GM19328 (cell line): ENCODE measurements at regions not wholly inside any gene's neighbourhood (a gene's known extent, or its start where the extent isn't known, plus 50 kb on each side); places are given as distances from the start of the nearest gene placed in this dataset.

Experiments used
- ATAC-seq: cut with Tn5 transposase; IDR thresholded peaks from one replicate; pipeline ENCODE4 v1.9.1; 2021; ENCODE audit warnings: mild to moderate bottlenecking, moderate library complexity; ENCODE audit not compliant: unreplicated experiment

DNA sequence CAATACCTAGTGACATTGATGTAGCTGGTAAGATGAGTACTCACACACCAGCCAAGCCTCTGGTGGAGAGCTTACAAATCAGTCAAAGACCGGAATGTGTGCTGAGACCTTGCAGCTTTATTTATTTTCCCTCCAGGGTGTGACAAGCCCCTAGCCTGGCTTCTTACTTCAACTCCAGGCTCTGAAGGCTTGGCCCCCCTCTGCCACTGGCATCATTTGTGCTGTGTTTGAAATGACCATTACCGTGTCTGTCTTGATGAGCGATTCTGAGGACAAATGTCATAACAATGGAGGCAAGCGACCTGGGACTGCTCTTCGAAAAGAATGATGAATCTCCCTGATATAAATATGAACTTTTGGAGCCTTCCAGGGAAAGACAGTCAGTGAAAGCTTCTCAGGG lies 749.9 kb upstream of the HS6ST1 start:
- no peak for ATAC-seq

DNA sequence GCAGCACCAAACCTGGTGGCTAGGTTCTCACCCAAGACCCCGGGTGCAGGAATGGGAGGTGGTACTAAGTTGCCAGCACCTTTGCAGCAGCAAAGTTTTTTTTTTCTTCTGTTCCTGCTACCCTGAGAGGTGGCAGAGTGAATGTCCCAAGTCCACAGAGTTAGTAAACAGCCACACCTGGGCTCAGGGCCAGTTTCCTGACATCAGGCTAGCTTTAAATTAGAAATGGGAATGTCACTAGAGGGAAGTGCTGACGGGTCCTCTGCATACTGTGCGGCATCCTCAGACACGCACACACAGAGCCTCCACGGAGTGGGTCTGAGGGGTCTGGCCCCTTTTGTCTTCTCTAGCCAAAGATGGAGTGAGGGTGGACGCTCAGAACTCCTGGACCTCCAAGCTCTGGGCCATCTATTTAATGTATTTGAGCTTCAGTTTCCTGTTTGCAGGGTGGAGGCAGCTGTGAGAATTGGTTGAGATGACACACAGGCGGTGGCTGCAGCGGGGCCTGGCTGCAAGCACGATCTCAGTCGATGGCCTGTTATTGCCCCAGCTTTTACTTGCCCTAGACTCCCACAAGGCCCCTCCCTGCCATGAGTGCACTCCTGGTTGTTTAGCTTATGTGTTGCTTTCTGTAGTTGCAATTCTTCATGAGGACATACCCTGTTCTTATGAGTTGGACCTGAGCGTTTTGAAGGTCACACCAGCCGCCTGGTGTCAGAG lies 751.4 kb upstream of the HS6ST1 start:
- no peak for ATAC-seq

GRCh38 chr2:129070663-129071062 lies 752.0 kb upstream of the HS6ST1 start:
- ATAC-seq, result no peak

GRCh38 chr2:129071531-129071930 lies 752.9 kb upstream of the HS6ST1 start:
- no peak for ATAC-seq

DNA sequence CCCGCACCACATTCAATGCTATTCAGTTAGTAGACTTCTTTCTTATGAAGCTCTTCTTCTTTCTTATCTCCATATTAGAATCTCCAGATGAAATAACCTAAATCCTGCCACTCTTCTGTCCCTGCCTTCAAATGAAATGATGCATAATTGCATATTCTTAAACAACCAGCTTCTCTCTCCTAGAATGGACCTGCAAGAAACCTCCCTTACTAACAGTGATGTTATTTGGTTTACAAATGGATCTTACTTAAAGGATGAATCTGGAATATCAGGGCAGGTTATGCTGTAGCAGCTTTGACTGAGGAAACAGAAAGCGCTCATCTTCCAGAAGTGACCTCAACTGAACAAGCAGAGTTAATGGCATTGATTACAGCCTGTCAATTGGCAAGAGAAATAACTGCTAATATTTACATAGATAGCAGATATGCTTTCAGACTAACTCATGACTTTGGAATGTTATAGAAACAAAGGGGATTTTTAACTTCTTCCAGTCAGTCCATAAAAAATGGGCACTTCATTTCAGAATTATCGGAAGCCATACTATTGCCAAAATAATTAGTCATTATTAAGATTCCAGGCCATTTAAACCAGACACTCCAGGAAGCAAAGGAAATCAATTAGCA lies 755.7 kb upstream of the HS6ST1 start:
- no peak for ATAC-seq

GRCh38 chr2:129078548-129078947 lies 759.9 kb upstream of the HS6ST1 start:
- no peak for ATAC-seq

- no peak for ATAC-seq
These were observed 762.2 kb upstream of the HS6ST1 start for GRCh38 chr2:129080715-129081476.

DNA sequence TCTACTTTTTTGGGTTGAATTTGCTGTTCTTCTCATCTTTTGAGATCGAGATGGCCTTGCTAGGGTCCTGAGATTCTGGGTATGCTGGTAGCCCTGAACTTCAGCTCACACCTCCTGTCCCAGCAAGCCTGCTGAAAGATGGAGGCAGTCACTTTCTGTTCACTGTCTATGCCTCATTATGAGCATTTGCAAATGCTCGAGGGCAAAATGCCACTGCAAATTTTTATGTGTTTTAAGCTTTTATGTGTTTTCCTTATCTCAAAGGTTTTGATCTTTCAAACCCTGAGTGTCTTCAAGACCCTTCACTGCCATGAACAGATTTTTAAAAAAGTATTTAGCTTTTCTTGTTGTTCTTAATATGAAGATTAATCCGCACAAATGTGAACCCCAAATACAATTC lies 766.7 kb upstream of the HS6ST1 start:
- ATAC-seq, result no peak

GRCh38 chr2:129087133-129087813 lies 768.6 kb upstream of the HS6ST1 start:
- ATAC-seq, result no peak

DNA sequence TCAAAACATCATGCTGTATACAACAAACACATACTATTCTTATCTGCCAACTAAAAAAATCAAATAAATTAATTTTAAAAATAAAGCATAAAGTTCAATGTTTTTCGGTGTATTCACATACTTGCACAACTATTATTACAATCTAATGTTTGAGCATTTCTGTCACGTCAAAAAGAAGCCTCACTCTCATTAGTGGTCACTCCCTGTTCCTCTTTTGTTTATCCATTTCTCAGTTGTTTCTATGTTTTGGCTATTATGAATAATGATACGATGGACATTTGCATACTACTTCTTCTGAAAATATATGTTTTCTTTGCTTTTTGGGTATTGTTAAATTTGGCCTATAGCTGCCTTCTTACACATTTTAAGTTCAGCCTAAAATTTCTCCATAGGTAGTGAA lies 773.0 kb upstream of the HS6ST1 start:
- no peak for ATAC-seq

DNA sequence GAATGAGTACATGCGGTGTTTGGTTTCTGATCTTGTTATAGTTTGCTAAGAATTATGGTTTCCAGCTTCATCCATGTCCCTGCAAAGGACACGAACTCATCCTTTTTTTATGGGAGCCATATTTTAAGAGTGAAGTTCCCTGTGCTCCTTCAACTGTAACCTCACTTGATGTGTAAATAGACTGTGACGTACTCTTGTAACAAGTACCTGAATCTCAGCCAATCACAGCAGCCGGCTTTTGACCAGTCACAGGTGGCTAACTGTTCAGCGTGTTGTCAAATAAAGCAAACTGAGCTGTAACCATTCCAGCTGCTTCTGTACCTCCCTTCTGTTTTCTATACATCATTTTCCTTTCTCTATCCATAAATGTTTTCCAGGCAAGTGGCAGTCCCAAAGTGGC lies 774.3 kb upstream of the HS6ST1 start:
- ATAC-seq, result no peak

- no peak for ATAC-seq
These were observed 782.5 kb upstream of the HS6ST1 start for GRCh38 chr2:129101186-129101585.

GRCh38 chr2:129103936-129104878 lies 785.5 kb upstream of the HS6ST1 start:
- ATAC-seq, result no peak

DNA sequence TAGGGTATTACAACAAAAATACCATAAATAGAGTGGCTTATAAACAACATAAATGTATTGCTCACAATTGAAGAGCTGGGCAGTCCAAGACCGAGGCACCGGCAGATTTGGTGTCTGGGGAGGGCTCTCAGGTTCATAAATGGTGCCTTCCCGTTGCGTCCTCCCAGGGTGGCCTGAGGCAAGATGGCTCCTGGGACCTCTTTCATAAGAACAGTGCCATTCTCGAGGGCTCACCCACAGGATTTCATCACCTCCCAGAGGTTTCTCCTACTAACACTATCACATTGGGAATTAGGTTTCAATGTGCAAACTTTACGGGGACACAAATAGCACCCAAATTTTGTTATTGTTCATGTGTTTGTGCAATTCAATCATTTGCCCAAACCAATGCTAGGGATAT lies 793.5 kb upstream of the HS6ST1 start:
- no peak for ATAC-seq

GRCh38 chr2:129113776-129114175 lies 795.1 kb upstream of the HS6ST1 start:
- ATAC-seq, result no peak

DNA sequence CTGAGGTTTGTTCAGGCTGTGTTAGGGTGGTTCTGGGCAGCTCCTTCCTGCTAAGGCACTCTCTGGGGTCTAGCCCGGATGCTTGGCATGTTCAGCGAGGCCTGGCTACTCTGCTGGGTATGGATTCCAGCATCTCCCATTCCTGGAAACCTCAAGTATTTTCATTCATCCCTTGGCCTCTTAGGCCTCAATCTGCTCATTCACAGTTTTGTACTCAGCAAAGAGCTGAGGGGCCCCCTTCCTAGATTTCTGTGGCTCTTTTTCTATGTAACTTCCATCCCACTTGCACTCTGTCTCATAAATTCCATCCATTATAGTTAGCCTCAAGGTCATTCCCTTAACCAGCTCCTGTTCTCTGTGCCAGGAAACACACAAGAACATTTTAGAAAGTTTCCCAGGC lies 798.8 kb upstream of the HS6ST1 start:
- ATAC-seq, result no peak

GRCh38 chr2:129118296-129118695 lies 799.6 kb upstream of the HS6ST1 start:
- no peak for ATAC-seq

DNA sequence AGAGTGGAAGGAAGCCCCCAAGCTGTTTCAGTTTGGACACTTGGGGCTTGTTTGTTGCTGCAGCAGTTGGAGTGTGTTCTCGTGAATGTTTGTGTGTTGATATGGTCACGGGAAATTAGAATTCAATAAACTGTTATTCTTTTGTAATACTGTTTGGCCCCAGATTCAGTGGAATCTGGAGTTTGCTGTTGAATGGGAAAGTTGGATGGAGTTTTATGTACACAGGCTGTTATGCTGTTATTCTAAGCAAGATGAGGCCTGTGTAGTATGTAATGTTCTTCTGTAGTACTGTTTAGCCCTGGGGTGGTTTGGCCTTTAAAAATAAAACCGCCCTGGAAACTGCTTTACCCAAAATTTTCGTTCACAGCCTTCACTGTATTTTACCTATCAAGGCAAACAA lies 810.4 kb upstream of the HS6ST1 start:
- ATAC-seq, result no peak

DNA sequence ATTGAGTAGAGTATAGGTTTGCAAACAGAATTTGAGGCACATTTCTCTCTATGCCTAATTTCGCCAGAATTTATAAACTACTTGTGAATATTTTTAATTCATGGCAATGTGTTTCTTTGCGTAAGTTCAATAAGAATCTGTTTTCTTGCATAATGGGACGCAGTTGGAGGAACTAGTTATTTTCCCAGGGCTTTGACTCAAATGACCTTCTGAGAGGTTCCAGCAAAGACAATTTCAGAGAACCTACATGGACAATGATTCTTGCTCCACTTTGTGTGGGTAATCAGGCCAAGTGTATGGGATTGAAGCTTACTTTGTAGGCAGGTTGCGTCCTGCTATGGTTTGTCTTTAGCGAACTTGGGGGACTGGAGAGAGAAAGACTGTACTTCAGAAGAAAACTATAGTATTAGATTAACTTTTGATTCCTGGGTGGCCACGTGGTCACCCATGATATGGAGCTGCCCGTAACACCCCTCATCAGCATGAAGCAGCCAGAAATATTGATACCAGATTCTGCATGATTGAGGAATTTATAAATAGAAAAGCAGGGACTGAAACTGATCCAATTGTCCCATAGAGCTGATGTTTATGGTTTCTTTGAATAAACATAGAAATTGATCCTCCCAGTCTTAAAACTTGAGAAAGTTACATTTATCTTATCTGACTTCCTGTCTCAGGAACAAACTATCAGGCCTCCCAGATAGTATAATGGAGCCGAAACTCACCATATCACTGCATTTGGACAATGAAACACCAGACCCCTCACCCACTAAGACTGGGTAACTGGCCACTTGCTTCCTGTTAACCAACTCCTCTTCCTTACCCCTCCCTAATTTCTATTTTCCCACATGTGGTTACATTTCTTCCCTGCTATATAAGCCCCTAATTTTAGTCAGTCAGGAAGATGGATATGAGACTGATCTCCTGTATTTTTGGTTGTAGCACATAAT lies 815.3 kb upstream of the HS6ST1 start:
- no peak for ATAC-seq
